GM12878 (cell line): ENCODE measurements at regions not wholly inside any gene's neighbourhood (a gene's known extent, or its start where the extent isn't known, plus 50 kb on each side); places are given as distances from the start of the nearest gene placed in this dataset.
"Not testable (repeated sequence)": the region's sequence is repeated elsewhere in the genome, so short reads cannot be mapped to it uniquely, and the experiment has no call there.

Source experiments
- ATAC-seq: fragments of 200-7000 bp; cut with Tn5 transposase; 3 replicates; pipeline ENCODE4 v1.9.1; 2020; ENCODE audit warnings: mild to moderate bottlenecking, moderate library complexity
- BruUV-seq: library from RNA; stranded (reverse); fragments of 400-500 nt; replicated peaks from 2 replicates; lab custom pipeline; 2021; lab: Mats Ljungman, UMichigan
- CTCF ChIA-PET: fragments of 300-600 bp; sonication (Branson Sonifier 250); formaldehyde crosslinking; extraction: SDS; loops from one replicate; lab custom pipeline; 2021; ENCODE audit warnings: inconsistent platforms; lab: Yijun Ruan, JAX
- POLR2A ChIA-PET: fragments of 350-600 bp; formaldehyde crosslinking; extraction: SDS; loops from one replicate; lab custom pipeline; 2021; ENCODE audit warnings: inconsistent platforms; lab: Charles Lee
- RAD21 ChIA-PET: fragments of 300-600 bp; sonication (Branson Sonifier 250); formaldehyde crosslinking; loops from one replicate; lab custom pipeline; 2023; ENCODE audit warnings: antibody characterized with exemption; ENCODE audit not compliant: unreplicated experiment; lab: Charles Lee
- SMC1A ChIA-PET: fragments of 300-600 bp; sonication (Branson Sonifier 250); formaldehyde crosslinking; loops from one replicate; lab custom pipeline; 2023; ENCODE audit not compliant: unreplicated experiment, uncharacterized antibody; lab: Charles Lee
- DNase-seq: peaks from one replicate; pipeline ENCODE4 v3.0.0-alpha.2; 2011; ENCODE audit warnings: low read depth, low spot score
- FAIRE-seq: peaks from 3 replicates; lab custom pipeline; 2011; peaks lifted over from hg19 to GRCh38; lab: Jason Lieb, UNC
- H2AFZ ChIP-seq: 2 replicates; pipeline ENCODE4 v1.6.0; 2011; ENCODE audit warnings: low read depth, low read length, control low read depth; ENCODE audit not compliant: control insufficient read depth
- H3K27ac ChIP-seq: 2 replicates; pipeline ENCODE4 v1.5.1; 2011; ENCODE audit warnings: control low read depth; ENCODE audit not compliant: control insufficient read depth, insufficient read depth
- H3K27me3 ChIP-seq, 2 experiments: replicated peaks in 1 of 2; 2 replicates each; pipeline versions ENCODE4 v1.6.0 to v1.6.1; 2011; ENCODE audit warnings: low read length in 1 of 2; ENCODE audit not compliant: control insufficient read depth in 2 of 2, insufficient read depth in 2 of 2
- H3K36me3 ChIP-seq, 2 experiments: 2 replicates each; pipeline ENCODE4 v1.5.1; 2011; ENCODE audit warnings: low read length in 1 of 2; ENCODE audit not compliant: control insufficient read depth in 2 of 2, insufficient read depth in 2 of 2
- H3K4me1 ChIP-seq: 2 replicates; pipeline ENCODE4 v1.6.1; 2011; ENCODE audit warnings: mild to moderate bottlenecking, low read length, moderate library complexity, mixed read lengths; ENCODE audit not compliant: control insufficient read depth, insufficient read depth
- H3K4me2 ChIP-seq: 2 replicates; pipeline ENCODE4 v1.6.0; 2011; ENCODE audit warnings: control low read depth; ENCODE audit not compliant: control insufficient read depth, insufficient read depth
- H3K4me3 ChIP-seq: fragments of 200-600 bp; sonication (generic); 2 replicates; pipeline ENCODE4 v1.5.1; 2016
- H3K79me2 ChIP-seq: 2 replicates; pipeline ENCODE4 v1.6.0; 2011; ENCODE audit warnings: low read length; ENCODE audit not compliant: control insufficient read depth, insufficient read depth
- H3K9ac ChIP-seq: 2 replicates; pipeline ENCODE4 v1.8.0; 2011; ENCODE audit warnings: low read length, control low read depth, mixed read lengths; ENCODE audit not compliant: control insufficient read depth, insufficient read depth
- H3K9me3 ChIP-seq: replicated peaks from 3 replicates; pipeline ENCODE4 v1.5.1; 2011; ENCODE audit warnings: mild to moderate bottlenecking, low read length; ENCODE audit not compliant: control insufficient read depth, insufficient read depth
- H4K20me1 ChIP-seq: 2 replicates; pipeline ENCODE4 v1.6.0; 2011; ENCODE audit not compliant: control insufficient read depth, insufficient read depth
- WGBS: methylation state at CpG from one replicate; pipeline ENCODE4 v1.1.6; 2016; ENCODE audit warnings: low lambda C conversion rate; ENCODE audit not compliant: insufficient replicate concordance, insufficient coverage; ENCODE audit errors: missing lambda C conversion rate; 5-methylcytosine and 5-hydroxymethylcytosine counted together
- in situ Hi-C: fragments of 300-500 bp; cut with MboI; formaldehyde crosslinking; loops from 9 replicates; pipeline ENCODE4 v1.14.3; 2018; ENCODE audit warnings: mixed read lengths
- intact Hi-C: fragments of 100-400 bp; cut with micrococcal nuclease; formaldehyde crosslinking; loops from one replicate; pipeline ENCODE4 v1.14.2; 2022; ENCODE audit not compliant: unreplicated experiment

- RAD21 ChIA-PET, FAIRE-seq, H3K4me1 ChIP-seq, H4K20me1 ChIP-seq, CTCF ChIA-PET, in situ Hi-C loops, H3K27me3 ChIP-seq, ATAC-seq, H3K79me2 ChIP-seq, BruUV-seq, H2AFZ ChIP-seq, H3K9me3 ChIP-seq, DNase-seq, SMC1A ChIA-PET, POLR2A ChIA-PET, H3K9ac ChIP-seq, intact Hi-C loops, H3K4me2 ChIP-seq, H3K27ac ChIP-seq, H3K36me3 ChIP-seq, H3K4me3 ChIP-seq: not testable (repeated sequence)
- WGBS = no CpG with 5 or more reads among the region's 41 CpGs
Observed at GRCh38 chr20:26057135-26057752, 360.6 kb upstream of the ZNF337 start.

GRCh38 chr20:26025792-26026191 lies 329.1 kb upstream of the ZNF337 start:
- not testable (repeated sequence) for FAIRE-seq, BruUV-seq
- WGBS = no CpG with 5 or more reads among the region's 4 CpGs

GRCh38 chr20:26010942-26011276 lies 314.3 kb upstream of the ZNF337 start:
- in situ Hi-C loops = not testable (repeated sequence)

More at GRCh38 chr20:26025792-26026191, 329.1 kb upstream of the ZNF337 start:
- RAD21 ChIA-PET, H3K27ac ChIP-seq, CTCF ChIA-PET, H3K27me3 ChIP-seq, POLR2A ChIA-PET, intact Hi-C loops, SMC1A ChIA-PET, DNase-seq, H3K4me2 ChIP-seq, ATAC-seq, H3K4me3 ChIP-seq, in situ Hi-C loops, H3K79me2 ChIP-seq, H4K20me1 ChIP-seq, H3K4me1 ChIP-seq, H3K36me3 ChIP-seq, H3K9ac ChIP-seq, H3K9me3 ChIP-seq, H2AFZ ChIP-seq: not testable (repeated sequence)

GRCh38 chr20:26010224-26010941 lies 313.7 kb upstream of the ZNF337 start:
- Histone ChIP-seq H2AFZ (peak overlapping the region; percentile 80), H3K9ac (peak overlapping the region; percentile 77), H3K4me3 (peak overlapping the region; percentile 84), H3K4me2 (peak overlapping the region; percentile 64; the same call in 1 of the 2 replicates), H3K27ac (peak overlapping the region; percentile 69)
- FAIRE-seq, H3K9me3 ChIP-seq, RAD21 ChIA-PET, BruUV-seq, H3K36me3 ChIP-seq, POLR2A ChIA-PET, H4K20me1 ChIP-seq, H3K27me3 ChIP-seq, H3K4me1 ChIP-seq, ATAC-seq, CTCF ChIA-PET, intact Hi-C loops, in situ Hi-C loops, DNase-seq, H3K79me2 ChIP-seq: not testable (repeated sequence)
- SMC1A ChIA-PET = interaction anchor here (0.9 kb wide), 1 partner anchor 318 kb away, joined by 3 read pairs; no protein-coding TSS in a partner anchor
- WGBS = under 1% methylated on average over 8 of the region's 13 CpGs

More at GRCh38 chr20:26010942-26011276, 314.3 kb upstream of the ZNF337 start:
- H3K79me2 ChIP-seq, H3K4me2 ChIP-seq, H3K36me3 ChIP-seq, H3K4me3 ChIP-seq, DNase-seq, H3K4me1 ChIP-seq, H3K9ac ChIP-seq, H3K9me3 ChIP-seq, H2AFZ ChIP-seq, intact Hi-C loops, CTCF ChIA-PET, RAD21 ChIA-PET, ATAC-seq, H3K27me3 ChIP-seq, H3K27ac ChIP-seq, BruUV-seq, H4K20me1 ChIP-seq, POLR2A ChIA-PET: not testable (repeated sequence)
- SMC1A ChIA-PET = interaction anchor here (0.9 kb wide), 1 partner anchor 318 kb away, joined by 3 read pairs; no protein-coding TSS in a partner anchor
- peak; percentile 57 for FAIRE-seq
- WGBS = no CpG with 5 or more reads among the region's 6 CpGs
